ENCODE measurements at regions not wholly inside any gene's neighbourhood (a gene's known extent, or its start where the extent isn't known, plus 50 kb on each side); places are given as distances from the start of the nearest gene placed in this dataset.
"Not testable (repeated sequence)": the region's sequence is repeated elsewhere in the genome, so short reads cannot be mapped to it uniquely, and the experiment has no call there.

GRCh38 chr18:41690332-41691127, 264.5 kb upstream of the PIK3C3 start:
- no peak for DNase-seq

DNA sequence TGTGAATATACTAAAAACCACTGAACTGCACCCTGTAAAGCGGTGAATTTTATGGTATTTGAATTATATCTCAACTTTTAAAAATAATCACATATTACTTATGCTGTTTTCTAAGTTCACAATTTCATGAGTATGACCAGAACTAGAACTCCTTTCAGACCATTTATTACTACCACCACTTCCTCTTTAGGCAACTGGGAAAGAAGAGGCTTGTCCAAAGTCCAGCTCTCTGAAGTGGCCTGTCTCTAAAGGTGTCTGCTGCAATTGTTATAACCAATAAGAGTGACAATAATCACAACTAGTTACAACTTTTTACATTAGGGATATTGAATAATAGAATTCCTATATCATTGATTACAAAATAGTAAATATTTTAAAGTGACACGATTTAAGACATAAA, 267.9 kb upstream of the PIK3C3 start:
- no peak for DNase-seq

DNA sequence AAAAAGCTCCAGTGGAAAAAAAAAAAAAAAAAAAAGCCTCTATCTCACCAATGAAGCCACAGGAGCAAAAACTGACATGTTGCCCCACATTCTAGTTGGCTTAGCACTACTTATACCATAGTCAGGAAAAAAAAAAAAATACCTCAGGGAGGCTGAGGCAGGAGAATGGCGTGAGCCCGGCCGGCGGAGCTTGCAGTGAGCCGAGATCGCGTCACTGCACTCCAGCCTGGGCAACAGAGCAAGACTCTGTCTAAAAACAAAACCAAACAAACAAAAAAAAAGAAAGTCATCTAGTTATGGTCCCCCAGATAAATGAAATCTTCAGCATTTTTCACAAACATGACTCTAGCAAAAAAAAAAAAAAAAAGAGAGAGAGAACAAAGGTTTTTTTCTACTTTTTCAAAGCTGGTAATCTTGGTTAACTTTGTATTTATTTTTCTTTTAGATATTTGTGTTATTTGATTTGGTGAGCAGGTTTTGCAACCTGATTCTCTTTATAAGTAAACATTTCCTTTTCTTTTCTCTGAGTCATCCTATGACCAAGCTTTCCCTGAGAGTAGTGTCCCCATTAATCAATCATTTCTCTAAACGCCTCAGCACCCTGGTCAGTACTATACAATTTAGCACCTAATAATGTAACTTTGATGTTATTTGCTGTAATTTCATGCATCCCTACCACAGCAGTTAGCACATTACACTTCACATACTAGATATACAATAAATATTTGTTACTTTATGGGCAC, 273.7 kb upstream of the PIK3C3 start:
- DNase-seq: no peak

- DNase-seq: no peak
These were observed 280.5 kb upstream of the PIK3C3 start for GRCh38 chr18:41674506-41674905.

GRCh38 chr18:41666231-41666630, 288.8 kb upstream of the PIK3C3 start:
- no peak for DNase-seq

GRCh38 chr18:41665210-41665609, 289.8 kb upstream of the PIK3C3 start:
- DNase-seq: no peak

- no peak for DNase-seq
These were observed 294.4 kb upstream of the PIK3C3 start for GRCh38 chr18:41660654-41661053.

DNA sequence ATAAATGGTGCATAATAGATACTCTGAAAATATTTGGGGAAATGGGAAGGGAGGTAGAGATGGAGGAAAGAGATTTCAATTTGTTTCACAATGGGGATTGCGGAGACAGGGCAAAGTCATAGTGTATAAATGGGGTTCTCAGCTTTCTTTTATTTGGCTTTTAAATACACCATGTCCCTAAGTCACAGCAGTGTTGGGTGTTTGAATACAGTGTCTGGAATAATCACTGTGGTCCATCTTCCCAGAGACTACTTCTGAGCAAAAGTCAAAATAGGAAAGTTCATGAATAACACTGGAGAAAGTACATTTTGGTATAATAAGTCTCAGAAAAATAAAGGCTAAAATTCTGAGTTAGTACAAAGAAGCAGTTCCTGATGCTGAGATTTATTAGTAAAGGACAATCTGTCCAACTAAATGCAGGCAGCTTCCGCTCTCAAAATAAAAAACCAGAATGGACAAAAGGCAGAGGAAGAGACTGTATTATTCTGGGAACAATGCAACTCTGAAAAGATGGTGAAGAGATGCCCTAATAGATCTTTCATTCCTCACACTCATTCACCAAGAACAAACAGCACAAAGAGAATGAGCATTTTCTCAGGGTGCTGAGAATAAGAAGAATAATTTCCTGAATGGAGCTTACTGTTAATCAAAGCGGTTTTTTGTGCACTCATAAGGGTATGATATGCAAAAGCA, 295.4 kb upstream of the PIK3C3 start:
- no peak for DNase-seq

DNA sequence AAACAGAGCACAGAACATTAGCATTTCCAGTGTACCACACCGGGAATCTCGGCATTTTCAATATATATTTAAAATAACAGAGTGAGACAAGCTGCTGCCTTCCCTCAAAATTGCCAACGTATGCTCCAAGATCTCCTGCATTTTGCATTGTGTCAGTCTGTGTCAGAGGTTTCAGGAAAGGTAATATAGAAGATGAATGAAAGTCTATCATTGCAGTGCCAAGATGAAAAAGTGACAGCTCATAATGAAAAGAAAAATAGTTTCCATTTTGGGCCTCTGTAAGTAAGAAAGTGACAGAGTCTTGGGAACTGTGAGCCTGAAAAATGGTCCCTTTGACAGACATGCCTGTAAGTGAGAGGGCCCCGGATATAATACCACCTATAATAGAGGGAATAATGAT, 297.8 kb upstream of the PIK3C3 start:
- no peak for DNase-seq

GRCh38 chr18:41655074-41655473, 300.0 kb upstream of the PIK3C3 start:
- DNase-seq: no peak

DNA sequence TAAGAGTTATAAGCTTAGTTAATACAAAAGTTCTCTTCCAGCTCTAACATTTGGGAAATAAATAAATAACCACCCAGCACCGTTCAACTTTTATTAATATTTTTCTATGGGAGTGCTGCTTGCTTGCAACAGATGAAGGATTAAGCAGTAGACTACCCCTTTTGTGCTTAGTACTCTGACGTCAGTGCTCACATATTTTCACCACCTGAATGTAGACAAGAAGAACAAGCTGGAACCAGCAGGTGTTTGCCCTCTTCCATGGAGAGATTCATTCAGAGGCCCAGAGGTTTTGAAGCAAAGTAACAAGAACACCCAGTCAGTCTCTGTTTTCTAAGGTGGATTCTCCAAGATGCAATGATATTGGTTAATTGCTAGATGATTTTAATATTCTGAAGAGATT, 307.1 kb upstream of the PIK3C3 start:
- no peak for DNase-seq

GRCh38 chr18:41646915-41647620, 308.0 kb upstream of the PIK3C3 start:
- no peak for DNase-seq

DNA sequence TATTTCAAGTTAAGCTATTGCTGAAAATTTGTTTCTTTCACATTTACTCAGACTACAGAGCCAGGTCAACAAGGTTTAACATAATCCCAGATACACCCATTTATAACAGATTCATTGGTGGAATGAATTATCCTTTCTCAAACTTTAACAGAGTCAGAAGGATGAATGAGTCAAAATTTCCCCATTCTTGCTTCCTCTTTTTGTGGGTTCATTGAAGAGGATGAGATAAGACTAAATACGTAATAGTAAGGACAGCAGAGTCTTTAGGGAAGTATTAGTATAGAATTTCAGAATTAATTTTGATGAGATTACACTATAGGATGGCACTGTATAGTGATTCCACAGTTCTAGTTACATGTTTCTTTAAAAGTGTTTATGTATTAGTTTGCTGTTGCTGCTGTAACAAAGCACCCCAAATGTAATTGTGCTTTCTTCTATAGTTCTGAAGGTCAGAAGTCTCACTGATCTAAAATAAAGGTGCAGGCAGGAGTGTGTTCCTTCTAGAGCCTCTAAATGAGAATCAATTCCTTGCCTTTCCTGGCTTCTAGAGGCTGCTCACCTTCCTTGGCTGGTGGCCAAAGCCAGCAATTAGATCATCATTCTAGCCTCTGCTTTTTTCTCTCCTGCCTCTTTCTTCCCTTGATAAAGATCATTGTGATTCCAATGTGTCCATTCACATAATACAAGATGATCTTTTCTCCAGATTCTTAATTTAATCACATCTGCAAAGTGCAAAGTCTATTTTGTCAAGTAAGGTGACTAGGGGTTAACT, 309.3 kb upstream of the PIK3C3 start:
- DNase-seq: no peak

DNA sequence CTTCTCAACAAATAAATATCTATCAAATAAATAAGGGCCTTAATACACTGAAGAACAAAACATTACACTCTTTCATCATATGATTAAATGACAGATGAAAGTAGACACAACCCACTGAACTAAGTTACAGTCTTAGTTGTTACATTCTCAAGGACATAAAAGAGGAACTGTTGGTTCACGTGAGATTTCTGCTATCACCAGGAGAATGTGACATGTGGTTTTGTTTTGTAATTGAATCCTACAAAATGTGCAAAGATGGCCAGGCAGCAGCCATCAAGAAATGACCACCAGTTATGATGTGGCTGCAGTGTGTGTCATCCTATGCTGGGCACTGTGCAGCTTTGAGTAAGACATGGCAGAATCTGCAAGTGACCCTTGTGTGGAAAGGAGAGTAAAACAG, 310.6 kb upstream of the PIK3C3 start:
- no peak for DNase-seq

DNA sequence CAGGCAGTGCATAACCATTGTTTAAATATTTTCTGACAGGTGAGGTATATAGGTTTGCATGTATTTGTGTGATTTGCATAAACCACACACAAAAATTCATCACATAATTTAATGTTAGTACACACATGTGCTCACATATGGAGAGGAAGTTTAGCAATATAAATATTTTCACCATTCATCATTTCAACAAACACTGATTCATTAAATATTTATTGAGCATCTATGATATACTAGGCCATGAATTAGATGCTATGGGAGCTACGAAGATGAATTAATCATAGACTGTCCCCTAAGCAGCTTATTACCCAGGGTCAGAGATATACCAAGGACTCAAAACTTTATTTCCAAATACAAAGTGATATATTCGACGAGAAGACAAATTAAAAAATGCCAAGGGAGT, 311.6 kb upstream of the PIK3C3 start:
- no peak for DNase-seq

DNA sequence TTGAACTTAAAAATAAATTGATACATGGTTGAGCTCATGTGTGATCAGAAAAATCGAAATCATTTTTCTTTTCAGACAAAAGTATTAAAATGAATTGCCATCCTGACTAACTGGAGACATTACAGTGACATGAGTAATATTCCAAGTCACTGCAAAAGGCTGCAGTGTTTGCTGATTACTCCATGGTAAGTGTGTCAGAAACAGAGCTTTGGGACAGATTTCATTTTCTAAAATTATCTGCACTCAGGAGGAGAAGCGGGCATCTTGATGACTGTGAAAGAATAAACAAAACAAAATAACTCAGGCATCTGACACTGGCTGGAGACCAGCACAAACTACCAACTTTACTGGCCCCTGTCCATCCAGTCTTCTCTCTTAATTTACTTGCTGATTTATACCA, 312.3 kb upstream of the PIK3C3 start:
- DNase-seq: no peak

- DNase-seq: no peak
These were observed 315.8 kb upstream of the PIK3C3 start for GRCh38 chr18:41639218-41639617.

DNA sequence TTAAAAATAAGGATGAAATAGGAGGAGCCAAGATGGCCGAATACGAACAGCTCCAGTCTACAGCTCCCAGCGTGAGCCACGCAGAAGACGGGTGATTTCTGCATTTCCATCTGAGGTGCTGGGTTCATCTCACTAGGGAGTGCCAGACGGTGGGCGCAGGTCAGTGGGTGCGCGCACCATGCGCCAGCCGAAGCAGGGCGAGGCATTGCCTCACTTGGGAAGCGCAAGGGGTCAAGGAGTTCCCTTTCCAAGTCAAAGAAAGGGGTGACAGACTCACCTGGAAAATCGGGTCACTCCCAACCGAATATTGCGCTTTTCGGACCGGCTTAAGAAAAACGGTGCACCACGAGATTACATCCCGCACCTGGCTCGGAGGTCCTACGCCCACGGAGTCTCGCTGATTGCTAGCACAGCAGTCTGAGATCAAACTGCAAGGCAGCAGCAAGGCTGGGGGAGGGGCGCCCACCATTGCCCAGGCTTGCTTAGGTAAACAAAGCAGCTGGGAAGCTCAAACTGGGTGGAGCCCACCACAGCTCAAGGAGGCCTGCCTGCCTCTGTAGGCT, 323.2 kb upstream of the PIK3C3 start:
- DNase-seq: not testable (repeated sequence)

DNA sequence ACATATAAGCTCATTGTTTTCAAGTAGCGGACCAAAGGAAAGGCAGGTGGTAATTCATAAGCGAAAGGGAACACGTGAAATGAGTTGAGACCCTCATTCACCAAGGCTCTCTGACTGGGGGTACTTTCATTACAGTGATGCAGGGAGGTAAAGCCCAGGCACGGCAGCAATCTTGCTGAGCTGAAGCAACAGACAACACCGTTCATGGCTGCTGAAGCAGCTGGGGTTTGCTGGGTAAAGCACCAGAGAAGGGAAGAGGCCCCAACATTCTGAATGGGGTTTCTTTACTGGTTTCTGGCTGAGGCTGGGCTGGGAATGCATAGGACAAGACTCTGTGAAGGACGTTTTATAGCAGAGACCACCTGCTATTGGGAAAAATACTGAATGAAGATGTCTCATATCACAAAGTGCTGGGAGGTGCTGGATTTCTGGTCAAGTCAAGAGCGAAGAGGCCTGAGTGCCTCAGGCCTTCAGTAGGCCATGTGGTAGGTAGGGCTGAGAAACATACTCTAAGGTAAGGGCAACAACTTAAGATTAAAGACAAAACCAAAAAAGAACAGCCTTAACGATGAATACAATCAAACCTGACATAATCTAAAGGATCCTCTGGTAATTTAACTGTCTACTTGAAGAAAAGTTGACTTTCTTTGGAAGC, 324.7 kb upstream of the PIK3C3 start:
- no peak for DNase-seq

DNA sequence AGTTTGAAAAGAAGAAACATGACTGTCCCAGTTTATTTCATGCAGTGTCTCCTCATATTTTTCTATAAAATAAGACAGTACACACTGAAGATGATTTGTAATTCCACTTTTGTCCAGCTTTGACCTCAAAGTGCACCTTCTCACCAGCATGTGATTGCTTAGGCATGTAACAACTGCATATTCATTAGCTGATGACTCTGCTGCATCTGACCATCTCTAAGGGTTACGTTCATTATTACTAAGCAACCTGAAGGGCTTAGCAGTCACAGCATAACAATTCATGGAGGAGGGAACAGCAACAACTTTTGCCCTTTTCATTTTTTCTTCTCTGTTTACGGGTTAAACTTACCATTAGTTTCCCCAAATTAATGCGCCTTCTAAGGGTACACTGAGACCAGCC, 330.6 kb upstream of the PIK3C3 start:
- no peak for DNase-seq

- DNase-seq: no peak
These were observed 333.9 kb upstream of the PIK3C3 start for GRCh38 chr18:41621177-41621576.

All from hindlimb muscle (tissue), 1 donor.